ENCODE measurements at regions not wholly inside any gene's neighbourhood (a gene's known extent, or its start where the extent isn't known, plus 50 kb on each side); places are given as distances from the start of the nearest gene placed in this dataset.

GRCh38 chr3:30966896-30967295, 72.4 kb upstream of the GADL1 start:
- TF ChIP-seq CTCF (IDR thresholded peaks at IDR 0.05; ENCODE audit: insufficient read depth, low read depth, low read length) (no peak), EZH2 (IDR thresholded peaks at IDR 0.05; ENCODE audit: insufficient read depth, low read length) (no peak)
